GM12801 (cell line): ENCODE measurements at regions not wholly inside any gene's neighbourhood (a gene's known extent, or its start where the extent isn't known, plus 50 kb on each side); places are given as distances from the start of the nearest gene placed in this dataset.

ENCODE experiments used
- TF ChIP-seq, protein P1 (sequence below): IDR thresholded peaks from one replicate; pipeline ENCODE4 v1.5.1; 2011; ENCODE audit warnings: control low read depth; ENCODE audit not compliant: insufficient read length; ENCODE audit errors: extremely low read depth

DNA sequence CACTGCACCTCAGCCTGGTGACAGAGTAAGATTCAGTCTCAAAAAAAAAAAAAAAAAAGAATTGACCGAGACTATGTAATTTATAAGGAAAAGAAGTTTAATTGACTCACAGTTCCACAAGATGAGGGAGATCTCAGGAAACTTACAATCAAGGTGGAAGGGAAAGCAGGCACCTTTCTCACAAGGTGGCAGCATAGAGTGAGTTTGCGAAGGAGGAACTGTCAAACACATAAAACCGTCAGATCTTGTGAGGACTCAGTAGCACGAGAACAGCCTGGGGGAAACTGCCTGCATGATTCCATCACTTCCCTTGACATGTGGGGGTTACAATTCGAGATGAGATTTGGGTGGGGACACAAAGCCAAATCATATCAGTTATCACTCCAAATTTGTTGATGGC lies 380.9 kb downstream of the EDEM1 start:
- TF ChIP-seq, protein P1, sequence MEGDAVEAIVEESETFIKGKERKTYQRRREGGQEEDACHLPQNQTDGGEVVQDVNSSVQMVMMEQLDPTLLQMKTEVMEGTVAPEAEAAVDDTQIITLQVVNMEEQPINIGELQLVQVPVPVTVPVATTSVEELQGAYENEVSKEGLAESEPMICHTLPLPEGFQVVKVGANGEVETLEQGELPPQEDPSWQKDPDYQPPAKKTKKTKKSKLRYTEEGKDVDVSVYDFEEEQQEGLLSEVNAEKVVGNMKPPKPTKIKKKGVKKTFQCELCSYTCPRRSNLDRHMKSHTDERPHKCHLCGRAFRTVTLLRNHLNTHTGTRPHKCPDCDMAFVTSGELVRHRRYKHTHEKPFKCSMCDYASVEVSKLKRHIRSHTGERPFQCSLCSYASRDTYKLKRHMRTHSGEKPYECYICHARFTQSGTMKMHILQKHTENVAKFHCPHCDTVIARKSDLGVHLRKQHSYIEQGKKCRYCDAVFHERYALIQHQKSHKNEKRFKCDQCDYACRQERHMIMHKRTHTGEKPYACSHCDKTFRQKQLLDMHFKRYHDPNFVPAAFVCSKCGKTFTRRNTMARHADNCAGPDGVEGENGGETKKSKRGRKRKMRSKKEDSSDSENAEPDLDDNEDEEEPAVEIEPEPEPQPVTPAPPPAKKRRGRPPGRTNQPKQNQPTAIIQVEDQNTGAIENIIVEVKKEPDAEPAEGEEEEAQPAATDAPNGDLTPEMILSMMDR, result no peak

DNA sequence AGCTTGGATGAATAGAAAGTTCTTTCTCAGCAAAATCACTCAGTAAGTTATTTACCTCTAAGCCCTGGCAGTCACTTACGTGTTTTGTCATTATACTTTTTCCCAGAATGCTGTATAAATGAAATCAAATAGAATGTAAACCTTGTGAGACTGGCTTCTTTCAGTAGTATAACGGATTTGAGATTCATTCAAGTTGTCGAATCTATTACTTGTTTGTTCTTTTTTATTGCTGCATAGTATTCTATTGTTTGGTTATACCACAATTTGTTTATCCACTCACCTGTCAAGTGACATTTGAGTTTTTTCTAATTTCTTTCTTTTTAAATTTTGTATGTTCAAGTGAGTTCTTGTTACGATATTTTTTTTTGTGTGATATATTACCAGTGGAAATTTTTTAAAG lies 381.6 kb downstream of the EDEM1 start:
- TF ChIP-seq, protein P1, result no peak

DNA sequence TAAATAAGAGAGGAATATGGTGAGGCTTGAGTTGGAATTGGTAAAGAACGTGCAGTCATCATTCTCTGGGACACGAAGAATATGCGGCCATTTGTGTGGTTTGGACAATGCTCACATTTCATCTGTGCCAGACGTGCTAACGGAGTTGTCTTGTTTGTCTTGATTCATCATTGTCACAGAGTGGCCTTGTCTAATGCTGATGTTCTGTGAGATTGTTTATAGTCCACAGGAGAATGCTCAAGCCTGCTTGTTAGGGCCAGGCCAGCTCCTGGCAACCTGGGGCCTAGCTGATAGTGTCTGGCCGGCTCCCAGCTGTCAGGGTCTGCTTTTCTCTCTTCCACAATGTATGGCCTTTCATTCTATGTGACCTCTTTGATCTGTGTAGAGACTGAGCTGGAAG lies 384.7 kb downstream of the EDEM1 start:
- TF ChIP-seq, protein P1, result no peak

DNA sequence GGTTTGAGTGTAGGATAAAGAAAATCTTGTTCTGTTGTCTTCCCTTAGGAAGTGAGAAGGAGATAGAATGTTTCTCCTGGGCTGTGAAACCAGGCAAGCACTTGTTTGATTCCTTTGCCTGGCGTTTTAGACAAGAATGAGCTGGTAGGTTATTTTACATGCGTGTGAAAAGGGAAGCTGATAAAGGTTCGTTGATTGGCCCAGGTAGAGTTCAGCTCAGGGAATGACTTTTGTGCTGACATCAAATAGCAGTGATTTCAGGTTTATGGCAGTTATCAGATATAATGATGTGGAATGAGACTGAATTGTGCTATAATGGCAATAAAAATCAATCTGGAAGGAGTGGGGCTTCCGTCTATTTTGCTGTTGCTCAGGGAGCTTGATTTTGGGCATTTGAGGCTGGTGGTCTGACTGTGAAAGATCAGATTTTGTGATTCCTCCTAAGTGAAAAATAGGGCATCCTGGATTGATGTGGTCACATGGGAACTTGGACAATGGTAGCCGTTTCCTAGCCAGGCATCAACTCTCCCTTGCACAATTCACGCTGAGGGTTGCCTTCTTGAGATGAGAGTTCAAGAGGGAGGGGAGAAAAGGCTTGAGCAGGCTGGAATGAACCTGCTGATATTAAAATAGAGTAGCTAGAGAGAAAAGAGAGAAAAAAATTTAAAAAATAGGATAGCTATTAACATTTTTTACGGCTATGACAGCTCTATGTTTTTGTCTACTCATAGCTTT lies 388.9 kb downstream of the EDEM1 start:
- TF ChIP-seq, protein P1, result no peak

DNA sequence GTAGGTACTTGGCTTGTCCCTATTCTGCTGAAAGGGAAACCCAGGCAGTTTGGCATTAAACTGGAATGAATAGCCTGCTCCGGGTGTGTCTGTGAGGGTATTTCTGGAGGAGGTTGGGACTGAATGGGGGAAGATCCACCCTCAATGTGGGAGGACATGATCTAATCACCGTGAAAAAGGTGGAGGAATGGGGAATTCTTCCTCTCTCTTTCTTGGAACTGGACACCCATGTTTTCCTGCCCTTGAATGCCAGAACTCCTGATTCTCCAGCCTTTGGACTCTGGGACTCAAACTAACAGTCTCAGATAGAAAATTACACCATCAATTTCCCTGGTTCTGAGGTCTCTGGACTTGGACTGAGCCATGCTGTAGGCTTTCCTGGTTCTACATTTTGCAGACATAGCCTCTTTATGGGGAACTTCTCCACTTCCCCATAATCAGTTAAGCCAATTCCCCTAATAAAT lies 391.7 kb downstream of the EDEM1 start:
- TF ChIP-seq, protein P1, result no peak

DNA sequence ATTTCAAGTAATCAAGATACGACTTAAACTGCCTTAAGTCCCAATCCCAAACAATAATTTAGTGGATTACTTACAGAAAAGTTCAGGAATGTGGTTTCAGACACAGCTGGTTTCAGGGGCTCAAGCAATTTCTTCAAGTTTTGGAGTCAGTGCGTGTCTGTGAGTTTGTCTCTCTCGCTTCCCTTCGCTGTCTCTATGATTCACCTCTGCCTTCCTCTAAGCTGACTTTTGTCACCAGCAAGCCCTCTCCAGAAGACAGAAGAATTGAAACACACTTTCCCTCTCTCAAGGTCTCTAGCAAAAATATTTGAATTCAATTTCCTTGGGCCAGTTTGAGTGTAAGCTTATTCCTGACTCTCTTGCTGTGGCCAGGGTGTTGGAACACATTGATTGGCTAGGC lies 392.4 kb downstream of the EDEM1 start:
- TF ChIP-seq, protein P1, result no peak

DNA sequence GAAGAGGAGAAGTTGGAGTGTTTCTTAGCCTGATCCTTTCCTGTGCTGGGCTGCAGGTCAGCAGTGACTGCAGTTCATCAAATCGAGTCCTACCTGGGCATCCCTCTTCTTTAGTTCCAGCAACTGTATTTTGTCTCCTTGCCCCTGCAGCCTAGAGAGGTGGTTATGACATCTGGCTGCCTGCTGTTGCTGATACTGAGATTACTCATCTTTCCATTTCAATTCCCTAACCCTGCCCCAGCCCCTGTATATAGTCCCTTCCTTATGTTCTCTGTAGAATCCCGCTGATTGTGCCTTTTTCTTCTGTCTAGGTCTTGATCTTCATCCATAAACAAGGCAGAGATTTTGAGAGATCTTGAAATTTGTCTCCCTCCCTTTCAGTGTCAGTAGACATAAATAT lies 393.3 kb downstream of the EDEM1 start:
- TF ChIP-seq, protein P1, result no peak
